ENCODE measurements at regions not wholly inside any gene's neighbourhood (a gene's known extent, or its start where the extent isn't known, plus 50 kb on each side); places are given as distances from the start of the nearest gene placed in this dataset.

GRCh38 chr17:5942687-5943086, 127.5 kb upstream of the WSCD1 start:
- TF ChIP-seq, protein P1, sequence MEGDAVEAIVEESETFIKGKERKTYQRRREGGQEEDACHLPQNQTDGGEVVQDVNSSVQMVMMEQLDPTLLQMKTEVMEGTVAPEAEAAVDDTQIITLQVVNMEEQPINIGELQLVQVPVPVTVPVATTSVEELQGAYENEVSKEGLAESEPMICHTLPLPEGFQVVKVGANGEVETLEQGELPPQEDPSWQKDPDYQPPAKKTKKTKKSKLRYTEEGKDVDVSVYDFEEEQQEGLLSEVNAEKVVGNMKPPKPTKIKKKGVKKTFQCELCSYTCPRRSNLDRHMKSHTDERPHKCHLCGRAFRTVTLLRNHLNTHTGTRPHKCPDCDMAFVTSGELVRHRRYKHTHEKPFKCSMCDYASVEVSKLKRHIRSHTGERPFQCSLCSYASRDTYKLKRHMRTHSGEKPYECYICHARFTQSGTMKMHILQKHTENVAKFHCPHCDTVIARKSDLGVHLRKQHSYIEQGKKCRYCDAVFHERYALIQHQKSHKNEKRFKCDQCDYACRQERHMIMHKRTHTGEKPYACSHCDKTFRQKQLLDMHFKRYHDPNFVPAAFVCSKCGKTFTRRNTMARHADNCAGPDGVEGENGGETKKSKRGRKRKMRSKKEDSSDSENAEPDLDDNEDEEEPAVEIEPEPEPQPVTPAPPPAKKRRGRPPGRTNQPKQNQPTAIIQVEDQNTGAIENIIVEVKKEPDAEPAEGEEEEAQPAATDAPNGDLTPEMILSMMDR (conservative IDR thresholded peaks at IDR 0.05; ENCODE audit: low read depth, low read length): no peak
- TF ChIP-seq POLR2A (IDR thresholded peaks at IDR 0.05; ENCODE audit: low read depth, low read length) (no peak), SMC3 (IDR thresholded peaks at IDR 0.05; ENCODE audit: low read depth, low read length) (no peak)
